ENCODE measurements at regions not wholly inside any gene's neighbourhood (a gene's known extent, or its start where the extent isn't known, plus 50 kb on each side); places are given as distances from the start of the nearest gene placed in this dataset.

- H3K27me3 ChIP-seq (ENCODE audit: control insufficient read depth, insufficient read depth, low read length) = no peaks in the 10 kb centered on the region
- no peak overlapping the region for H3K4me3 ChIP-seq (ENCODE audit: low read depth, low read length)
- ChIA-PET CTCF (no interaction called here), POLR2A (no interaction called here)
- no peak for DNase-seq (ENCODE audit: low read depth)
- H3K36me3 ChIP-seq (ENCODE audit: control insufficient read depth, insufficient read depth, low read length) = no peaks in the 10 kb centered on the region
- no peak for TF ChIP-seq CTCF (IDR thresholded peaks at IDR 0.05; ENCODE audit: insufficient read depth, low read depth, low read length)
These were observed 66.8 kb downstream of the NIBAN1 start for GRCh38 chr1:184907500-184907899.

DNA sequence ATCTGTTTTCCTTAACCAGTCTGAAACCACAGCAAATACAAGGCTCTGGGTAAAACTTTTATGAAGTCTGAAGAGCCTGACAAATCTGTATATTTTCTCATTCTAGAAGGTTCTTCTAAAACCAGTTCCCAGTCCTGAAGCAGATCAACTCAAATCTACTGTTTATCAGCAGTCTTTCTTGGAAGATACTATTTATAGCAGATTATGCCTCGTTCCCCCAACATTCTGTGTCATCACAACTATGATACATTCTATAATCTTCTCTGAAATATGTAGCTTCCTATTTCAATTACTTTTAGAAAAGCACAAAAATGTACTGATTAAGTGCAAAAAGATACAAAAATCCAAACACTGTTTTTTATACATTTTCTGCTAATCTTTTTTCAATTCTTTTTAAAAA is 67.5 kb downstream of the NIBAN1 start:
- ChIA-PET CTCF (interaction anchor here (1.1 kb wide), 1 partner anchor 32 kb away, joined by 5 read pairs; no protein-coding TSS in a partner anchor), POLR2A (no interaction called here)
- no peak for DNase-seq (ENCODE audit: low read depth)
- Histone ChIP-seq H3K4me3 (ENCODE audit: low read depth, low read length) (no peak overlapping the region), H3K27me3 (ENCODE audit: control insufficient read depth, insufficient read depth, low read length) (no peaks in the 10 kb centered on the region), H3K36me3 (ENCODE audit: control insufficient read depth, insufficient read depth, low read length) (no peaks in the 10 kb centered on the region)
- no peak for TF ChIP-seq CTCF (IDR thresholded peaks at IDR 0.05; ENCODE audit: insufficient read depth, low read depth, low read length)

GRCh38 chr1:184905601-184906322 is 68.5 kb downstream of the NIBAN1 start:
- CTCF ChIA-PET = interaction anchor here (0.9 to 1.4 kb wide), 3 partner anchors 10 to 71 kb away, joined by 3 read pairs; no protein-coding TSS in a partner anchor
- H3K27me3 ChIP-seq (ENCODE audit: control insufficient read depth, insufficient read depth, low read length) = no peaks in the 10 kb centered on the region
- H3K36me3 ChIP-seq (ENCODE audit: control insufficient read depth, insufficient read depth, low read length) = no peaks in the 10 kb centered on the region
- TF ChIP-seq CTCF (IDR thresholded peaks at IDR 0.05; ENCODE audit: insufficient read depth, low read depth, low read length) = no peak
- no peak for DNase-seq (ENCODE audit: low read depth)
- no peak overlapping the region for H3K4me3 ChIP-seq (ENCODE audit: low read depth, low read length)
- POLR2A ChIA-PET = no interaction called here

- Histone ChIP-seq H3K4me3 (ENCODE audit: low read depth, low read length) (no peak overlapping the region), H3K36me3 (ENCODE audit: control insufficient read depth, insufficient read depth, low read length) (no peaks in the 10 kb centered on the region), H3K27me3 (ENCODE audit: control insufficient read depth, insufficient read depth, low read length) (no peaks in the 10 kb centered on the region)
- ChIA-PET POLR2A (no interaction called here), CTCF (interaction anchor here (0.7 to 2.4 kb wide), 2 partner anchors 11 to 80 kb away, joined by 3 to 7 read pairs; no protein-coding TSS in a partner anchor)
- no peak for TF ChIP-seq CTCF (IDR thresholded peaks at IDR 0.05; ENCODE audit: insufficient read depth, low read depth, low read length)
- no peak for DNase-seq (ENCODE audit: low read depth)
These were observed 71.1 kb downstream of the NIBAN1 start for GRCh38 chr1:184903111-184903692.

DNA sequence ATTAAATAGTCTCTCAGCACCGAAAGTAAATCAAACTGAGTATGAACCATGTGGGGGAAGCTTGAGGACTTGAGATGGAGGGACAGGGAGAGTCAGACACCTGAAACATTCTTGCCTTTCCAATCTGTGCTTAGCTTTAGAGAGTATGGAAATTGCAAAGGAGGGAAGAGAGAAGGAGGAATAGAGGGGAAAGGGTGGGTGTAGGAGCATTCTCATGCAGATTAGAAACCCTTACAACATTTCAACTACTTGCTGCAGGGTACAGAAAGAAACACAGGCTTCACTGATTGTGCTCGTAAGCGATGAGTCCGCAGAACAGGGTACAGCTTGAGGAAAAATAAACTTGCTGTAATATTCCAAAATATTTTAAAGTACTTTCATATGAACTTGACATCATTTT is 73.8 kb downstream of the NIBAN1 start:
- DNase-seq (ENCODE audit: low read depth) = no peak
- TF ChIP-seq CTCF (IDR thresholded peaks at IDR 0.05; ENCODE audit: insufficient read depth, low read depth, low read length) = no peak
- Histone ChIP-seq H3K36me3 (ENCODE audit: control insufficient read depth, insufficient read depth, low read length) (no peaks in the 10 kb centered on the region), H3K27me3 (ENCODE audit: control insufficient read depth, insufficient read depth, low read length) (no peaks in the 10 kb centered on the region), H3K4me3 (ENCODE audit: low read depth, low read length) (no peak overlapping the region)
- ChIA-PET POLR2A (no interaction called here), CTCF (no interaction called here)
